IgD-negative memory B cell (primary cell): ENCODE measurements at regions not wholly inside any gene's neighbourhood (a gene's known extent, or its start where the extent isn't known, plus 50 kb on each side); places are given as distances from the start of the nearest gene placed in this dataset.

Source experiments
- H3K27ac Mint-ChIP-seq, 3 donors: one replicate each; pipeline ENCODE4 v1.8.0; 2020 to 2022; ENCODE audit warnings: mild to moderate bottlenecking in 3 of 3, mixed read lengths in 3 of 3, moderate library complexity in 1 of 3
- H3K27me3 Mint-ChIP-seq: one replicate; pipeline ENCODE4 v1.8.0; 2021; ENCODE audit warnings: mixed read lengths
- H3K36me3 Mint-ChIP-seq: one replicate; pipeline ENCODE4 v1.8.0; 2020; ENCODE audit warnings: mild to moderate bottlenecking, mixed read lengths
- H3K4me1 Mint-ChIP-seq, 3 donors: one replicate each; pipeline ENCODE4 v1.8.0; 2020 to 2022; ENCODE audit warnings: mixed read lengths in 3 of 3, mild to moderate bottlenecking in 1 of 3
- H3K4me3 Mint-ChIP-seq, 4 donors: one replicate each; pipeline ENCODE4 v1.8.0; 2020 to 2022; ENCODE audit warnings: mild to moderate bottlenecking in 4 of 4, mixed read lengths in 4 of 4, moderate library complexity in 3 of 4
- H3K9me3 Mint-ChIP-seq, 3 donors: one replicate each; pipeline ENCODE4 v1.8.0; 2020 to 2021; ENCODE audit warnings: mixed read lengths in 3 of 3, mild to moderate bottlenecking in 1 of 3

GRCh38 chr13:78460176-78460575 is 143.2 kb downstream of the POU4F1 start:
- no peak overlapping the region for H3K27ac Mint-ChIP-seq
- H3K36me3 Mint-ChIP-seq = no peaks in the 10 kb centered on the region
- peaks cover 0 to 2% (median 0%) of the 10 kb centered on the region in 3 donors for H3K9me3 Mint-ChIP-seq
- no peak overlapping the region for H3K4me3 Mint-ChIP-seq
- H3K4me1 Mint-ChIP-seq = no peaks in the 10 kb centered on the region
- peaks cover 4% of the 10 kb centered on the region for H3K27me3 Mint-ChIP-seq

GRCh38 chr13:78443839-78444238 is 159.5 kb downstream of the POU4F1 start:
- Mint-ChIP-seq H3K4me1 (no peaks in the 10 kb centered on the region), H3K9me3 (no peaks in the 10 kb centered on the region), H3K4me3 (no peak overlapping the region), H3K27ac (no peak overlapping the region), H3K36me3 (no peaks in the 10 kb centered on the region), H3K27me3 (peaks cover 1% of the 10 kb centered on the region)

- H3K4me3 Mint-ChIP-seq = no peak overlapping the region
Observed at GRCh38 chr13:78437781-78438180, 165.6 kb downstream of the POU4F1 start.

GRCh38 chr13:78436311-78436710 is 167.0 kb downstream of the POU4F1 start:
- H3K4me3 Mint-ChIP-seq = no peak overlapping the region
- H3K4me1 Mint-ChIP-seq = peaks cover 0 to 2% (median 0%) of the 10 kb centered on the region in 3 donors
- H3K9me3 Mint-ChIP-seq = no peaks in the 10 kb centered on the region
- H3K27ac Mint-ChIP-seq = no peak overlapping the region
- H3K27me3 Mint-ChIP-seq = no peaks in the 10 kb centered on the region
- H3K36me3 Mint-ChIP-seq = no peaks in the 10 kb centered on the region

More at GRCh38 chr13:78437781-78438180, 165.6 kb downstream of the POU4F1 start:
- Mint-ChIP-seq H3K36me3 (no peaks in the 10 kb centered on the region), H3K4me1 (peaks cover 0 to 2% (median 0%) of the 10 kb centered on the region in 3 donors), H3K27me3 (no peaks in the 10 kb centered on the region), H3K27ac (no peak overlapping the region), H3K9me3 (no peaks in the 10 kb centered on the region)

GRCh38 chr13:78431328-78431727 is 172.0 kb downstream of the POU4F1 start:
- Mint-ChIP-seq H3K4me1 (no peaks in the 10 kb centered on the region), H3K36me3 (no peaks in the 10 kb centered on the region), H3K9me3 (no peaks in the 10 kb centered on the region), H3K27ac (no peak overlapping the region), H3K27me3 (no peaks in the 10 kb centered on the region), H3K4me3 (no peak overlapping the region)

GRCh38 chr13:78430811-78431210 is 172.5 kb downstream of the POU4F1 start:
- Mint-ChIP-seq H3K36me3 (no peaks in the 10 kb centered on the region), H3K27me3 (no peaks in the 10 kb centered on the region), H3K4me1 (no peaks in the 10 kb centered on the region), H3K4me3 (no peak overlapping the region), H3K9me3 (no peaks in the 10 kb centered on the region), H3K27ac (no peak overlapping the region)

- H3K36me3 Mint-ChIP-seq = no peaks in the 10 kb centered on the region
- H3K27me3 Mint-ChIP-seq = no peaks in the 10 kb centered on the region
- no peak overlapping the region for H3K27ac Mint-ChIP-seq
- no peaks in the 10 kb centered on the region for H3K4me1 Mint-ChIP-seq
- H3K9me3 Mint-ChIP-seq = no peaks in the 10 kb centered on the region
- H3K4me3 Mint-ChIP-seq = no peak overlapping the region
Observed at GRCh38 chr13:78430166-78430791, 173.1 kb downstream of the POU4F1 start.

GRCh38 chr13:78428646-78429045 is 174.7 kb downstream of the POU4F1 start:
- H3K9me3 Mint-ChIP-seq = no peaks in the 10 kb centered on the region

GRCh38 chr13:78426183-78426582 is 177.2 kb downstream of the POU4F1 start:
- H3K27ac Mint-ChIP-seq = no peak overlapping the region
- H3K27me3 Mint-ChIP-seq = no peaks in the 10 kb centered on the region
- no peaks in the 10 kb centered on the region for H3K4me1 Mint-ChIP-seq
- no peaks in the 10 kb centered on the region for H3K9me3 Mint-ChIP-seq
- no peak overlapping the region for H3K4me3 Mint-ChIP-seq
- H3K36me3 Mint-ChIP-seq = no peaks in the 10 kb centered on the region

More at GRCh38 chr13:78428646-78429045, 174.7 kb downstream of the POU4F1 start:
- H3K4me3 Mint-ChIP-seq = no peak overlapping the region
- no peaks in the 10 kb centered on the region for H3K27me3 Mint-ChIP-seq
- no peak overlapping the region for H3K27ac Mint-ChIP-seq
- no peaks in the 10 kb centered on the region for H3K36me3 Mint-ChIP-seq
- H3K4me1 Mint-ChIP-seq = no peaks in the 10 kb centered on the region

GRCh38 chr13:78420814-78421213 is 182.5 kb downstream of the POU4F1 start:
- Mint-ChIP-seq H3K9me3 (peaks cover 0 to 2% (median 0%) of the 10 kb centered on the region in 3 donors), H3K4me1 (no peaks in the 10 kb centered on the region), H3K27ac (no peak overlapping the region), H3K4me3 (no peak overlapping the region), H3K36me3 (no peaks in the 10 kb centered on the region), H3K27me3 (no peaks in the 10 kb centered on the region)

GRCh38 chr13:78413887-78414553 is 189.3 kb downstream of the POU4F1 start:
- Mint-ChIP-seq H3K27ac (no peak overlapping the region), H3K9me3 (peaks cover 0 to 2% (median 0%) of the 10 kb centered on the region in 3 donors), H3K4me3 (no peak overlapping the region), H3K27me3 (no peaks in the 10 kb centered on the region), H3K36me3 (no peaks in the 10 kb centered on the region), H3K4me1 (peaks cover 0 to 2% (median 0%) of the 10 kb centered on the region in 3 donors)

GRCh38 chr13:78410847-78411246 is 192.5 kb downstream of the POU4F1 start:
- Mint-ChIP-seq H3K36me3 (no peaks in the 10 kb centered on the region), H3K4me1 (peaks cover 0 to 2% (median 0%) of the 10 kb centered on the region in 3 donors), H3K27ac (no peak overlapping the region), H3K9me3 (no peaks in the 10 kb centered on the region), H3K4me3 (no peak overlapping the region), H3K27me3 (peaks cover 2% of the 10 kb centered on the region)

- Mint-ChIP-seq H3K27me3 (peaks cover 2% of the 10 kb centered on the region), H3K4me3 (no peak overlapping the region), H3K9me3 (no peaks in the 10 kb centered on the region), H3K36me3 (no peaks in the 10 kb centered on the region), H3K4me1 (peaks cover 0 to 2% (median 0%) of the 10 kb centered on the region in 3 donors), H3K27ac (no peak overlapping the region)
Observed at GRCh38 chr13:78410164-78410563, 193.2 kb downstream of the POU4F1 start.

GRCh38 chr13:78409172-78409571 is 194.2 kb downstream of the POU4F1 start:
- Mint-ChIP-seq H3K27ac (no peak overlapping the region), H3K9me3 (no peaks in the 10 kb centered on the region), H3K4me3 (no peak overlapping the region), H3K36me3 (no peaks in the 10 kb centered on the region), H3K4me1 (peaks cover 0 to 2% (median 0%) of the 10 kb centered on the region in 3 donors), H3K27me3 (peaks cover 2% of the 10 kb centered on the region)

- H3K36me3 Mint-ChIP-seq = no peaks in the 10 kb centered on the region
- no peak overlapping the region for H3K4me3 Mint-ChIP-seq
- no peak overlapping the region for H3K27ac Mint-ChIP-seq
- no peaks in the 10 kb centered on the region for H3K9me3 Mint-ChIP-seq
- H3K27me3 Mint-ChIP-seq = peaks cover 2% of the 10 kb centered on the region
- peaks cover 0 to 2% (median 0%) of the 10 kb centered on the region in 3 donors for H3K4me1 Mint-ChIP-seq
Observed at GRCh38 chr13:78404846-78405360, 198.4 kb downstream of the POU4F1 start.
